ENCODE measurements at regions not wholly inside any gene's neighbourhood (a gene's known extent, or its start where the extent isn't known, plus 50 kb on each side); places are given as distances from the start of the nearest gene placed in this dataset.

GRCh38 chr10:43794181-43794815, 145.6 kb upstream of the ZNF32 start:
- Histone ChIP-seq H3K36me3 (ENCODE audit: control insufficient read depth in 2 of 4, insufficient read depth in 4 of 4, low read length in 3 of 4) (no peaks in the 10 kb centered on the region), H4K8ac (ENCODE audit: extremely low read depth, insufficient read depth, low read length) (no peak overlapping the region), H3K9ac (replicated peaks in 1 of 4; ENCODE audit: extremely low read depth in 1 of 4, low read depth in 3 of 4, low read length in 3 of 4) (no peak overlapping the region), H2BK5ac (ENCODE audit: low read depth, low read length) (no peak overlapping the region), H3K79me1 (ENCODE audit: low read depth, low read length) (no peaks in the 10 kb centered on the region), H2AFZ (ENCODE audit: low read length) (no peak overlapping the region), H3K4me3 (ENCODE audit: extremely low read depth in 1 of 4, insufficient read depth in 2 of 4, low read depth in 3 of 4, low read length in 4 of 4) (no peak overlapping the region), H3K56ac (replicated peaks; ENCODE audit: insufficient read length, low read depth, low read length) (no peak overlapping the region), H2BK12ac (ENCODE audit: low read depth, low read length) (no peak overlapping the region), H3K23ac (ENCODE audit: insufficient read length) (no peak overlapping the region), H3K18ac (ENCODE audit: extremely low read depth, low read length) (no peak overlapping the region), H3K27ac (ENCODE audit: low read depth, low read length) (no peak overlapping the region), H4K20me1 (replicated peaks in 1 of 2; ENCODE audit: control insufficient read depth in 1 of 2, insufficient read depth in 2 of 2, low read length in 2 of 2) (no peaks in the 10 kb centered on the region), H4K5ac (ENCODE audit: insufficient read length, low read depth, low read length) (no peak overlapping the region), H2AK5ac (ENCODE audit: low read depth, low read length) (no peak overlapping the region), H3K4ac (replicated peaks; ENCODE audit: insufficient read length, low read depth, low read length) (no peak overlapping the region), H2BK120ac (replicated peaks; ENCODE audit: low read depth, low read length) (no peak overlapping the region), H4K91ac (replicated peaks; ENCODE audit: insufficient read length, low read length) (no peak overlapping the region), H2BK20ac (ENCODE audit: low read length) (no peak overlapping the region), H3K4me1 (replicated peaks in 1 of 4; ENCODE audit: control insufficient read depth in 3 of 4, insufficient read depth in 4 of 4, low read length in 3 of 4) (no peaks in the 10 kb centered on the region), H2BK15ac (ENCODE audit: low read length) (no peak overlapping the region), H3K14ac (ENCODE audit: insufficient read length) (no peak overlapping the region), H3K4me2 (ENCODE audit: insufficient read depth in 1 of 2, low read depth in 2 of 2, low read length in 2 of 2) (no peak overlapping the region), H3K9me3 (ENCODE audit: insufficient read depth in 2 of 2, low read depth in 1 of 2, low read length in 1 of 2) (no peaks in the 10 kb centered on the region; a peak in 1 of 4 replicates), H3K23me2 (ENCODE audit: low read depth, low read length) (no peaks in the 10 kb centered on the region; the same call in 1 of the 2 replicates), H3K79me2 (ENCODE audit: control insufficient read depth in 1 of 2, insufficient read depth in 2 of 2, low read length in 2 of 2) (no peaks in the 10 kb centered on the region), H3K27me3 (replicated peaks in 1 of 4; ENCODE audit: control insufficient read depth in 3 of 4, extremely low read depth in 1 of 4, insufficient read depth in 3 of 4, low read length in 3 of 4) (no peaks in the 10 kb centered on the region)
- FAIRE-seq, result no peak
- ChIA-PET CTCF (ENCODE audit: partially characterized antibody) (interaction anchor here (1.1 to 1.8 kb wide), 3 partner anchors 15 to 124 kb away, joined by 3 to 4 read pairs (median 4); no protein-coding TSS in a partner anchor), POLR2A (ENCODE audit: partially characterized antibody) (no interaction called here)
- TF ChIP-seq USF2 (IDR thresholded peaks at IDR 0.05; ENCODE audit: low read length) (no peak), NANOG (IDR thresholded peaks at IDR 0.05; ENCODE audit: insufficient read depth, low read depth, low read length, poor library complexity, severe bottlenecking) (no peak), E2F6 (IDR thresholded peaks at IDR 0.05) (no peak), SUZ12 (IDR thresholded peaks at IDR 0.05; ENCODE audit: low read length) (no peak), SIRT6 (IDR thresholded peaks at IDR 0.05; ENCODE audit: low read length) (no peak), HDAC6 (IDR thresholded peaks at IDR 0.05; ENCODE audit: low read depth, low read length) (no peak), RBBP5 (IDR thresholded peaks at IDR 0.05; ENCODE audit: borderline replicate concordance, low read depth, low read length) (no peak), CTBP2 (IDR thresholded peaks at IDR 0.05; ENCODE audit: borderline replicate concordance, insufficient read depth, insufficient read length, low read length) (no peak), CBX5 (IDR thresholded peaks at IDR 0.05; ENCODE audit: low read depth, low read length) (no peak), BCL11A (IDR thresholded peaks at IDR 0.05; ENCODE audit: low read depth in 2 of 2, low read length in 2 of 2) (no peak)
- WGBS, 2 experiments (ENCODE audit: extremely low coverage in 1 of 2, insufficient coverage in 1 of 2, insufficient read length in 1 of 2, insufficient replicate concordance in 2 of 2, low coverage in 1 of 2, low lambda C conversion rate in 2 of 2, missing lambda C conversion rate in 1 of 2), result 91% methylated on average over 9 of the region's 9 CpGs; no CpG with 5 or more reads in 1 of the 2 experiments
- no peak for DNase-seq (ENCODE audit: low read depth in 1 of 2, low spot score in 2 of 2)

All from H1 (cell line).